ENCODE measurements at regions not wholly inside any gene's neighbourhood (a gene's known extent, or its start where the extent isn't known, plus 50 kb on each side); places are given as distances from the start of the nearest gene placed in this dataset.

GRCh38 chr20:22430154-22430745, 154.1 kb downstream of the FOXA2 start:
- DNase-seq: peak; percentile 27

GRCh38 chr20:22429175-22430153, 154.9 kb downstream of the FOXA2 start:
- DNase-seq: no peak

- no peak for DNase-seq
Observed at GRCh38 chr20:22428051-22428450, 156.3 kb downstream of the FOXA2 start.

GRCh38 chr20:22426772-22427171, 157.6 kb downstream of the FOXA2 start:
- DNase-seq: no peak

GRCh38 chr20:22425344-22426295, 158.8 kb downstream of the FOXA2 start:
- no peak for DNase-seq

GRCh38 chr20:22423190-22423832, 161.1 kb downstream of the FOXA2 start:
- DNase-seq: no peak

GRCh38 chr20:22420116-22420598, 164.2 kb downstream of the FOXA2 start:
- no peak for DNase-seq

- no peak for DNase-seq
Observed at GRCh38 chr20:22418738-22419137, 165.6 kb downstream of the FOXA2 start.

GRCh38 chr20:22414305-22414742, 170.0 kb downstream of the FOXA2 start:
- DNase-seq: no peak

GRCh38 chr20:22412977-22413868, 171.1 kb downstream of the FOXA2 start:
- no peak for DNase-seq

- DNase-seq: no peak
Observed at GRCh38 chr20:22411627-22412450, 172.5 kb downstream of the FOXA2 start.

GRCh38 chr20:22411286-22411626, 173.1 kb downstream of the FOXA2 start:
- no peak for DNase-seq

GRCh38 chr20:22410556-22411130, 173.7 kb downstream of the FOXA2 start:
- no peak for DNase-seq

GRCh38 chr20:22408521-22409402, 175.6 kb downstream of the FOXA2 start:
- DNase-seq: no peak

GRCh38 chr20:22407237-22408193, 176.9 kb downstream of the FOXA2 start:
- no peak for DNase-seq

- DNase-seq: no peak
Observed at GRCh38 chr20:22404419-22405170, 179.8 kb downstream of the FOXA2 start.

Measured in NCI-H2081 treated with DMSO at 0.1 percent for 48 hours (cell line).